Neural progenitor cell (in vitro differentiated cells): ENCODE measurements at regions not wholly inside any gene's neighbourhood (a gene's known extent, or its start where the extent isn't known, plus 50 kb on each side); places are given as distances from the start of the nearest gene placed in this dataset.

Source experiments
- CTCF ChIP-seq: fragments of 200-600 bp; sonication (generic); IDR thresholded peaks from 2 replicates; pipeline ENCODE4 v1.5.1; 2017; ENCODE audit warnings: antibody characterized with exemption, mild to moderate bottlenecking
- EZH2 ChIP-seq: fragments of 200-600 bp; sonication (generic); IDR thresholded peaks from 2 replicates; pipeline ENCODE4 v1.6.1; 2017; ENCODE audit warnings: antibody characterized with exemption, mild to moderate bottlenecking, moderate library complexity
- EZH2phosphoT487 ChIP-seq: fragments of 200-600 bp; sonication (generic); IDR thresholded peaks from 2 replicates; pipeline ENCODE4 v1.6.1; 2017; ENCODE audit warnings: antibody characterized with exemption

DNA sequence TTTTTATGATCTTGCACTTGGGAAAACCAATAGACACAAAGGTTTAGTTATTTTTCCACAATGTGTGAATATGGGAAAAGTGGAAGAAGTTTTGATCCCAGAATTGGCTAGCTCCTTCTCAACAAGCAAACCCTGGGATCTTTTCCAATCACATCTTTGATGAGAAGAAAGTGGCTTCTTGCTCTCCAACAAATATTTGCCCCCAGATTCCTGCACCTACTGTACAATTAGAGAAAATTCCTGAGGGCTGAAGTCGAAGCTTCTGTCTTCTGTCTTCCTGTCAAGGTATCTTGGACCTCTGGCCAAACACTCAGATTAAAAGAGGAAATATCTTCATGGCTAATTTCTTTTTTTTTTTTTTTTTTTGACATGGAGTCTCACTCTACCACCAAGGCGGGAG is 113.1 kb upstream of the SLC45A1 start:
- no peak for TF ChIP-seq EZH2phosphoT487
- no peak for TF ChIP-seq CTCF
- TF ChIP-seq EZH2: no peak
